NT2/D1 (cell line): ENCODE measurements at regions not wholly inside any gene's neighbourhood (a gene's known extent, or its start where the extent isn't known, plus 50 kb on each side); places are given as distances from the start of the nearest gene placed in this dataset.

Experiments
- YY1 ChIP-seq: IDR thresholded peaks from 2 replicates; pipeline ENCODE4 v1.6.1; 2011; ENCODE audit not compliant: insufficient read length, insufficient read depth
- ZNF274 ChIP-seq: IDR thresholded peaks from 2 replicates; pipeline ENCODE4 v1.6.1; 2011; ENCODE audit warnings: mild to moderate bottlenecking, low read depth, low read length

DNA sequence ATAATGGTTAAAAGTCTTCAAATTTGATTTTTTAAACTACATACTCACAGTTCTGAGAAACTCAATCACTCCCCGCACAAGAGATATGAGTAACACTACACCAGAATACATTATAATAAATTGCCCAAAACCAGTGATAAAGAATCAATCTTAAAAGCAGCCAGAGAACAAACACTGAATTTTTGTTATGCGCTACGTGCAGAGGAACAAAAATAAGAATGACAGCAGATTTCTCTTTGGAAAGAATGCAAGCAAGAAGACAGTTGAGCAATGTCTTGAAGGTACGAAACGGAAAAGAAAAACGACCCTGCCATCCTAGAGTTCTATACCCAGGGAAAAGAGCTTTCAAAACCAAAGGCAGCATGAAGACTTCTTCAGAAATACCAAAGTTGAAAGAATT is 216.7 kb downstream of the TTLL2 start:
- TF ChIP-seq ZNF274 = no peak
- TF ChIP-seq YY1 = no peak
